Dermis microvascular lymphatic vessel endothelial cell (primary cell): ENCODE measurements at regions not wholly inside any gene's neighbourhood (a gene's known extent, or its start where the extent isn't known, plus 50 kb on each side); places are given as distances from the start of the nearest gene placed in this dataset.

ENCODE experiments used
- DNase-seq, 2 donors: peaks; one replicate each; pipeline versions ENCODE4 v3.0.0 to v3.0.0-alpha.2; 2010; ENCODE audit warnings: low read depth in 2 of 2

DNA sequence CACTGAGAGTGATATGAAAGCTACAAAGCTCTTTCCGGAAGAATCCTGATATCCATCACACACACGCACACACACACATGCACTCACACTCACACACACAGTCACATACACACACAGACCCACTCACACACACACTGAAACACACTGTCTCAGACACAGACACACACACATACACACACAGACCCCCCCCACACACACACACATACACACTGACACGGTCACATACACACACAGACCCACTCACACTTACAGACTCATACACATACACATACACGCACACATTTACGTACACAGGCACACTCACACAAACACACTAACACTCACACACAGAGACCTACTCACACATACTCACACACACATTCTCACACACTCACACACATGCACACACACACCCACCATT lies 58.6 kb downstream of the LIG4 start:
- DNase-seq = no peak

- peak; percentile 20 to 52 for DNase-seq
Observed at GRCh38 chr13:108155185-108156106, 59.9 kb downstream of the LIG4 start.

DNA sequence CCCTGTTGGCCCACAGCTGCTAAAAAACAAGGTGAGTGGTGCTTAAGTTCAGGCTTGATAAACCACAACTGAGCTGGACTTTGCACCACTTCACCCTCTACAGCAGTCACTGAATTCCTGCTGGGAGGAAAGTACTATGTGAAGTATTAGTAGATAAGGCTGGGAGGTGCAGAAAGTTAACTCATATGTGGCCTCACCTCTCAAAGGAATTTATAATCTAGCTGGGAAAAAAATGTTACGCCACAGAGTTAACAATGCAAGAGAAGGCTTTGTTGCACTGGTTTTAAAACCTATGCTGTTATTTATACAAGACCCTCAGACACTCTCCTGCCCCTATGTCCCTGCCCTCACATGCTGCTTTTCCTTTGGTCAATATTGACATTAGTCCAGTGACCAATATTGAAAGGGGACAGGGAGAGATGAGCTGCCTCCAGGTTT lies 60.9 kb downstream of the LIG4 start:
- no peak for DNase-seq

- DNase-seq = no peak
Observed at GRCh38 chr13:108146642-108147041, 68.7 kb downstream of the LIG4 start.

DNA sequence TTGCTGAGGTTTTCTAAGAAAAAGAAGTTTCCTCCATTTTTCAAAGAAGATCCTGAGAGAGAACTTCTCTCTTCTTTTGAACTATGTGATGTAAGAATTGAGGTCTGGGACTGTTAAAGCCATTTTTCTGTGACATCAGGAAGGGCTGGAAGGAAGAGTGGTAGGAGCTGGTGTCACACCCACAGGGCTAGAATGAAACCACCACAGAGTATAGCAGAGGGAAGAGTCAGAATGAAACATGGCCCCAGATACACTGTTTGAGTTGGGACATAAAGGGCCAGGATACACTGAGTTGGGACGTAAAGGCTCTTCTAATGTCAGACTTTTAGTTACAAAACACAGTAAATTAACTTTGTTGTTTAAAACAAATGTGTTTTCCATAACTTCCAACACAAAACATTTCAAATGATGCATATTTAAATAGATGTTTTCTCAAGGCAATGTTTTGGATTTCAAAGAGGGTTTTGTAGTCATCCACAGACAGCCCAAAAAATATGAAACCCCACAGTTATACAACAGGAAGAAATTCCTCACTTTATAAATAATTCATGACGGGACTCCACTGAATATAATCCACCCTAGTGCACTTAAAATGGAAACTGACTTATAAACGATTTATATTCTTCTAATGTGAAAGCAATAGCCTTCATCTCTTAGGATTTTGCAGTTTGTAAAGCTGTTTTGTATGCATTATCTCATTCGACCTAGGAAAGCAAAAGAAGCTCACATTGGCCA lies 72.5 kb downstream of the LIG4 start:
- DNase-seq = no peak

GRCh38 chr13:108137176-108137575 lies 78.2 kb downstream of the LIG4 start:
- DNase-seq = no peak

DNA sequence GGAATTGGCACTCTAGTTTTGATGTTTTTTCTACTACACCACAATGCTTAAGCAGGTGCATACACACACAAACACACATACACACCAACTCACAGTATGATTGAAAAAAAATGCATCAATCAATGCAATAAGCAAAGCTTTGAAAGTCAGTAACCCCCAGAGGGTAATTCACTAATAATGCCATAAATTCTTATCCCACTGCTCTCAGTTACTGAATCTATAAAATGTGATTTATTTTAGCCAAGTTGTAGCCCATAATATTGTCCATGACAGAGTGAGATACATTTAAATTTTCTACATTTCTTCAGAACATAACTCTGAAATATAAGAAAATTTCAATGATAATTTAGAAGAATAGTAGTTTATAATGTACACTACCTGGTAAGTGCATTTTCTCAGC lies 87.9 kb downstream of the LIG4 start:
- DNase-seq = no peak

- DNase-seq = no peak
Observed at GRCh38 chr13:108126056-108126455, 89.3 kb downstream of the LIG4 start.

DNA sequence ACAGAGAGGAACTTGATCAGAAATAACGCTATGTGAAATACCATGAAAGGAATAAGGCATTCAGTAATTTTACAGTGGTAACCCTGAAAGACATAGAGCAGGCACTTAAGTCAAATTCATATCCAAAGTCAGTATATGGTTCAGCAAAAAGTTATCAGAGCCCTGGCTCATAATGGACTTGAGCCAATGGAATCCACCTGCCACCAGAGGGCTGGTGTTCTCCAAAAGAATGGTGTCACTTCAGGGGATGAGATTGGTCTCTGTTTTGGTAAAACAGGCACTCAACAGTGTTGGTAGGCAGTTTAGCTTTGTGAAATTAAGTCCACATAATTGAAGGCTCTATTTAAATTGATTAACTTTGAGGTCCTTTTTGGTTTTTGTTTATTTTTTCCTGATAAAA lies 93.9 kb downstream of the LIG4 start:
- DNase-seq = no peak

GRCh38 chr13:108120856-108121255 lies 94.5 kb downstream of the LIG4 start:
- DNase-seq = no peak

GRCh38 chr13:108120302-108120701 lies 95.0 kb downstream of the LIG4 start:
- DNase-seq = no peak

GRCh38 chr13:108115738-108116137 lies 99.6 kb downstream of the LIG4 start:
- no peak for DNase-seq

GRCh38 chr13:108113407-108113806 lies 101.9 kb downstream of the LIG4 start:
- no peak for DNase-seq

GRCh38 chr13:108104736-108105135 lies 110.6 kb downstream of the LIG4 start:
- DNase-seq = no peak

GRCh38 chr13:108102771-108103170 lies 112.6 kb downstream of the LIG4 start:
- no peak for DNase-seq

- no peak for DNase-seq
Observed at GRCh38 chr13:108096301-108096915, 118.9 kb downstream of the LIG4 start.

DNA sequence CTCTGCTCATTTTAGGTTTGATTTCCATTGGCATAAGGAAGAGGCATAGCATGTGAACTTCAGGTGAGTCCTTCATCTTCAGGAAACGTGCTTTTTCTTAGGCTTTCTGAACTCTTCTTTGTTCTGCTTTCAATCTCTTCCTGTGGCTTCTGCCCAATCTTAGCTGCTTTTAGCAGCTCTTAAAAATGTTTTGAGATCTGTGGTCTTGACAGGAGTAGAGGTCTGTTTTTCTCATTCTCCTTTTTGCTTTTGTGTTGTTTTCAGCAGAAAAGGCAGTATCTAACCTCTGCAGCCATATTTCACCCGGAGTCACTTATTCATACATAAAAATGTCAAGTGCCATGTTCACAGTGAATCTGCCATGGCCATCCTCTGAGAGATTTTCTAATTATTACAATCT lies 120.3 kb downstream of the LIG4 start:
- DNase-seq = no peak

- no peak for DNase-seq
Observed at GRCh38 chr13:108093616-108094015, 121.7 kb downstream of the LIG4 start.

- no peak for DNase-seq
Observed at GRCh38 chr13:108087810-108088209, 127.5 kb downstream of the LIG4 start.

GRCh38 chr13:108086678-108087077 lies 128.7 kb downstream of the LIG4 start:
- peak in 1 of 2 donors; percentile 4 for DNase-seq

DNA sequence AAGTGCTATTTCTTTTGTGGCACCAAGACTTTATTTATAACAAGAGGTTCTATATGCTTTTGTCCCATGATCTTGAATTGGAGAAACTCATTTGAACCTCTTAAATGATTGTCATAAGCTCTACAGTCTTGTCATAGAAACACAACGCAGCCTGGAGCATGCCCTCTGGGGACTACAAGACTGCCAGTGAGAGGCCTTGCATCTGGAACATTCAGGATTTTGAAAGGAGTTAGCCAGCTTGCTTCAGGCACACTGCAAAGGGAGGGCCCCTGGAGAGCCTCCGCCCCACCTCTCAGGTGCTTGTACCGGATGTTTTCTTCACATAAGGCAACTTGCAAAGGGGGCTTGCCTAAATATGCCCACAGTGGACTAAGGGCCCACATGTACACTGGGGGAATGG lies 130.5 kb downstream of the LIG4 start:
- DNase-seq = no peak

DNA sequence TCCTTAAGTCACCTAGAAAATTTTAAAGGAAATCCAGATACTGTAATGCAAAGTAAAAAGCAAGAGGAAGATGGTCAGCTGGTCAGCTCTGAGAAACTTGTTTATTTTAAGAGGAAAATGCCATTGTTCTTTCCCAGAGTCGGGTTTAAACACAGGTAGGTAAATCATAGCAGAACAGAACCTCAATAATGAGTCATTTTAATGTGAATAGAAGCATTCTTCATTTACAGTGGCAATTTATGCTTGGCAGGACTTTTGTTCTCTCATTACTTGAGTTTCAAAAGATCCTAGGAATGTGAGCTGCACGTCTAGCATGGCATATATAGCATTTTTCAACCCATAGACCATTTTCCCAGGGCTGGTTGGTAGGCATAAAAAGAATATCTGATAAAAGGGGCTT lies 132.3 kb downstream of the LIG4 start:
- no peak for DNase-seq
